Loucy (cell line): ENCODE measurements at regions not wholly inside any gene's neighbourhood (a gene's known extent, or its start where the extent isn't known, plus 50 kb on each side); places are given as distances from the start of the nearest gene placed in this dataset.

Experiments
- H2AFZ ChIP-seq: fragments of 200-600 bp; sonication (generic); 2 replicates; pipeline ENCODE4 v1.6.0; 2016; ENCODE audit warnings: antibody characterized with exemption, mild to moderate bottlenecking, low read length, moderate library complexity
- H3F3A ChIP-seq: fragments of 200-600 bp; 2 replicates; pipeline ENCODE4 v1.6.0; 2016; ENCODE audit warnings: antibody characterized with exemption, low read depth, mild to moderate bottlenecking
- H3K27me3 ChIP-seq: fragments of 200-600 bp; sonication (generic); 2 replicates; pipeline ENCODE4 v1.6.1; 2014; ENCODE audit warnings: low read length, mild to moderate bottlenecking; ENCODE audit not compliant: insufficient read depth, poor library complexity, severe bottlenecking
- H3K36me3 ChIP-seq: fragments of 200-600 bp; sonication (generic); 2 replicates; pipeline ENCODE4 v1.6.1; 2016; ENCODE audit warnings: low read length; ENCODE audit not compliant: insufficient read depth
- H3K4me1 ChIP-seq: fragments of 200-600 bp; sonication (generic); 2 replicates; pipeline ENCODE4 v1.5.1; 2014; ENCODE audit warnings: low read length, mild to moderate bottlenecking; ENCODE audit not compliant: insufficient read depth, poor library complexity, severe bottlenecking
- H3K4me2 ChIP-seq: fragments of 200-600 bp; sonication (generic); 2 replicates; pipeline ENCODE4 v1.6.0; 2014; ENCODE audit warnings: antibody characterized with exemption, low read length, low read depth, mild to moderate bottlenecking; ENCODE audit not compliant: poor library complexity, severe bottlenecking
- H3K4me3 ChIP-seq: fragments of 200-600 bp; sonication (generic); 2 replicates; pipeline ENCODE4 v1.5.1; 2014; ENCODE audit warnings: low read length, mild to moderate bottlenecking, mixed read lengths; ENCODE audit not compliant: poor library complexity, severe bottlenecking
- H3K79me2 ChIP-seq: fragments of 200-600 bp; sonication (generic); 2 replicates; pipeline ENCODE4 v1.6.1; 2014; ENCODE audit warnings: low read length; ENCODE audit not compliant: insufficient read depth
- H3K9ac ChIP-seq: fragments of 200-600 bp; sonication (generic); 2 replicates; pipeline ENCODE4 v1.6.0; 2014; ENCODE audit warnings: mild to moderate bottlenecking, low read depth, low read length, moderate library complexity; ENCODE audit not compliant: poor library complexity, severe bottlenecking
- H3K9me2 ChIP-seq: fragments of 200-600 bp; sonication (generic); replicated peaks from 2 replicates; pipeline ENCODE4 v1.6.1; 2016; ENCODE audit warnings: low read depth, low read length, mixed read lengths
- H3K9me3 ChIP-seq: fragments of 200-600 bp; sonication (generic); 2 replicates; pipeline ENCODE4 v1.6.1; 2014; ENCODE audit warnings: mild to moderate bottlenecking, antibody characterized with exemption, low read length, low read depth; ENCODE audit not compliant: insufficient read depth
- H4K20me1 ChIP-seq: fragments of 200-600 bp; sonication (generic); 2 replicates; pipeline ENCODE4 v1.6.0; 2014; ENCODE audit warnings: antibody characterized with exemption, low read length, mild to moderate bottlenecking; ENCODE audit not compliant: insufficient read depth, poor library complexity, severe bottlenecking
- EZH2phosphoT487 ChIP-seq: fragments of 200-600 bp; IDR thresholded peaks from 2 replicates; pipeline ENCODE4 v1.6.1; 2018; ENCODE audit warnings: antibody characterized with exemption, mild to moderate bottlenecking, moderate library complexity, borderline replicate concordance
- TF ChIP-seq, protein P1 (sequence below): fragments of 200-600 bp; sonication (generic); conservative IDR thresholded peaks from 2 replicates; pipeline ENCODE4 v1.5.1; 2014; ENCODE audit warnings: mild to moderate bottlenecking, antibody characterized with exemption, low read length

- H3K9me2 ChIP-seq: no peaks in the 10 kb centered on the region
- TF ChIP-seq, protein P1, sequence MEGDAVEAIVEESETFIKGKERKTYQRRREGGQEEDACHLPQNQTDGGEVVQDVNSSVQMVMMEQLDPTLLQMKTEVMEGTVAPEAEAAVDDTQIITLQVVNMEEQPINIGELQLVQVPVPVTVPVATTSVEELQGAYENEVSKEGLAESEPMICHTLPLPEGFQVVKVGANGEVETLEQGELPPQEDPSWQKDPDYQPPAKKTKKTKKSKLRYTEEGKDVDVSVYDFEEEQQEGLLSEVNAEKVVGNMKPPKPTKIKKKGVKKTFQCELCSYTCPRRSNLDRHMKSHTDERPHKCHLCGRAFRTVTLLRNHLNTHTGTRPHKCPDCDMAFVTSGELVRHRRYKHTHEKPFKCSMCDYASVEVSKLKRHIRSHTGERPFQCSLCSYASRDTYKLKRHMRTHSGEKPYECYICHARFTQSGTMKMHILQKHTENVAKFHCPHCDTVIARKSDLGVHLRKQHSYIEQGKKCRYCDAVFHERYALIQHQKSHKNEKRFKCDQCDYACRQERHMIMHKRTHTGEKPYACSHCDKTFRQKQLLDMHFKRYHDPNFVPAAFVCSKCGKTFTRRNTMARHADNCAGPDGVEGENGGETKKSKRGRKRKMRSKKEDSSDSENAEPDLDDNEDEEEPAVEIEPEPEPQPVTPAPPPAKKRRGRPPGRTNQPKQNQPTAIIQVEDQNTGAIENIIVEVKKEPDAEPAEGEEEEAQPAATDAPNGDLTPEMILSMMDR: no peak
- TF ChIP-seq EZH2phosphoT487: no peak
These were observed 77.3 kb downstream of the KCTD12 start for GRCh38 chr13:76808927-76809326.

DNA sequence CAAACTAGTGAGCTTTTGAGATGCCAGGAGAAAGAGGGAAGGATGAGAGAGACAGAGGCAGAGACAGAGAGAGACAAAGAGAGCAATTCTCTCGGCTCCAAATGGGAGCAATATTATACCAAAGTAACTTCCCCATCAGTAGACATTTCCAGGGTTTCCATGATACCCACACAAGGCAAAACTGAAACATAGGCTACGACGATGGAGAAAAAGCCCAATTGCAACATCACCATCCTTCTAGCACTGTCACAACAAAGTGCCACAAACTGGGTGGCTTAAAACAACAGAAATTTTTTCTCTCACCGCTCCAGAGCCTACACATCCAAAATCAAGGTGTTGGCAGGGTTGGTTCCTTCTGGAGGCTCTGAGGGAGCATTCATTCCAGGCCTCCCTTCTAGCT, 81.4 kb downstream of the KCTD12 start:
- no peaks in the 10 kb centered on the region for H3K4me1 ChIP-seq
- H3K36me3 ChIP-seq: no peaks in the 10 kb centered on the region
- H3K27me3 ChIP-seq: no peaks in the 10 kb centered on the region
- H3K79me2 ChIP-seq: no peaks in the 10 kb centered on the region
- 0 out of 2 replicates have a peak, but pooled peaks cover 3% of the 10 kb centered on the region for H3K9me3 ChIP-seq
- TF ChIP-seq, protein P1: no peak
- no peak for TF ChIP-seq EZH2phosphoT487
- no peak overlapping the region for H3K4me3 ChIP-seq
- no peaks in the 10 kb centered on the region for H3K9me2 ChIP-seq
- no peak overlapping the region for H3K9ac ChIP-seq
- H4K20me1 ChIP-seq: no peaks in the 10 kb centered on the region
- H3K4me2 ChIP-seq: no peak overlapping the region
- no peaks in the 10 kb centered on the region for H3F3A ChIP-seq
- H2AFZ ChIP-seq: no peak overlapping the region

More at GRCh38 chr13:76808927-76809326, 77.3 kb downstream of the KCTD12 start:
- no peaks in the 10 kb centered on the region for H4K20me1 ChIP-seq
- H3K9me3 ChIP-seq: 0 out of 2 replicates have a peak, but pooled peaks cover 3% of the 10 kb centered on the region
- H3K36me3 ChIP-seq: no peaks in the 10 kb centered on the region
- H2AFZ ChIP-seq: no peak overlapping the region
- H3K4me3 ChIP-seq: no peak overlapping the region
- no peaks in the 10 kb centered on the region for H3K79me2 ChIP-seq
- H3F3A ChIP-seq: no peaks in the 10 kb centered on the region
- no peak overlapping the region for H3K4me2 ChIP-seq
- H3K4me1 ChIP-seq: peaks cover under 1% of the 10 kb centered on the region
- no peaks in the 10 kb centered on the region for H3K27me3 ChIP-seq
- no peak overlapping the region for H3K9ac ChIP-seq

- Histone ChIP-seq H2AFZ (no peak overlapping the region), H3K9me2 (no peaks in the 10 kb centered on the region), H3K9ac (no peak overlapping the region), H3K9me3 (no peaks in the 10 kb centered on the region), H3F3A (no peaks in the 10 kb centered on the region), H3K79me2 (no peaks in the 10 kb centered on the region), H3K4me1 (no peaks in the 10 kb centered on the region), H4K20me1 (no peaks in the 10 kb centered on the region), H3K27me3 (no peaks in the 10 kb centered on the region), H3K4me2 (no peak overlapping the region), H3K36me3 (no peaks in the 10 kb centered on the region), H3K4me3 (no peak overlapping the region)
- TF ChIP-seq EZH2phosphoT487: no peak
- TF ChIP-seq, protein P1: no peak
These were observed 82.4 kb downstream of the KCTD12 start for GRCh38 chr13:76803831-76804230.
